OCI-M2 (cell line): ENCODE measurements at regions not wholly inside any gene's neighbourhood (a gene's known extent, or its start where the extent isn't known, plus 50 kb on each side); places are given as distances from the start of the nearest gene placed in this dataset.

Experiments used
- DNase-seq: peaks from one replicate; lab custom pipeline; 2025; ENCODE audit not compliant: unreplicated experiment; lab: John Stamatoyannopoulos, UW

- no peak for DNase-seq
Measured at GRCh38 chr4:23741681-23742191, 148.1 kb downstream of the PPARGC1A start.

DNA sequence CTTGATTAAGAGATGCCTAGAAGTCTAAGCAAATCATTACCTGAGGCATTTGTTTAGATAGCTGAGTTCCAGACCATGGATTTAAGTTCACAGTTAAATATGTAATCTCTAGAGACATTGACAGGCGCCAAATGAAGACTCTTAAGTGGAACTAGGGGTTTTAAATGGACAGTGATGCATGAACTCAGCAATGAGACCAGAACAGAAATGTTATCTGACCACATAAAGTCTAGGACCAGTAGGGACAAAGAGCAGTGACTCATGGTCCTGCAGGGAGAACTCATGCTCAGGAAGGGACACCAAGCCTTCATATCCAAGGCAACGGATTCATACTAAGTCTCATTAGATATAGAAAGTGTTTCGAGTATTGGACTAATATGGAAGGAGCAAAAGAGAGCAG is 152.3 kb downstream of the PPARGC1A start:
- no peak for DNase-seq

DNA sequence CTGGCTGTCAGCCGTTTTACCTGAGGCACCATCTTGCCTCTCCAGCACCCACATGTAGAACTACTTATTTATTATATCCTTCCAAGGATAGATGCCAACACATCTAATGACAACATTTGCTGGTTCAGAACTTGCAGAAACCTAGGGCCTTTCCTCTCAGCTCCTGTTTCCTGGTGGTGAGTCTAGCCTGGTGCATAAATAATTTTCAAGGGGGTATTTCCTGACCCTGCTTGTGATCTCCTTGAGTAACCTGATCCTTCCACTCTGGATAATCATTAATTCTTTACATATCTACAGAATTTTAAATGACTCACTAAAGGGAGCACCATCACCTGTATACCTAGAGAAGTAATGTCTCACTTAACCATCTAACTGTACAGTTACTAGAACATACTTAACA is 153.4 kb downstream of the PPARGC1A start:
- no peak for DNase-seq

DNA sequence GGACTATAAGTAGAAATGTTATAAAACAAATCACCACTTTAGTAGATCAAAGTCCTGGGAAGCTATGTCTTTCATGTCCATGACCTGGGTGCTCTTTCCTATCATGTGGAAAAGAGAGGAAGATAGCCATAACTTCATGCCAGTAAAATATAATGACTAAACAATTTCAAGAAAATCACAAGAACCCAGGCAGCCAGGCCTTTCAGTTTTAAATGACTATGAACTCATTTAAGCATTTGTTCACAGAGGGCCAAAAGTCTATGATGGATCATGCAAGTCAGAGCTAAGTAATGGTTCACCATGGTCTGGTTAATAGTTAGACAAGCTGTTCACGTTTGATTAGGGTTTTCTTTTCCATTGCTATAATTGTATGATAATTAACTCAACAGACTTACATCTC is 155.8 kb downstream of the PPARGC1A start:
- no peak for DNase-seq

DNA sequence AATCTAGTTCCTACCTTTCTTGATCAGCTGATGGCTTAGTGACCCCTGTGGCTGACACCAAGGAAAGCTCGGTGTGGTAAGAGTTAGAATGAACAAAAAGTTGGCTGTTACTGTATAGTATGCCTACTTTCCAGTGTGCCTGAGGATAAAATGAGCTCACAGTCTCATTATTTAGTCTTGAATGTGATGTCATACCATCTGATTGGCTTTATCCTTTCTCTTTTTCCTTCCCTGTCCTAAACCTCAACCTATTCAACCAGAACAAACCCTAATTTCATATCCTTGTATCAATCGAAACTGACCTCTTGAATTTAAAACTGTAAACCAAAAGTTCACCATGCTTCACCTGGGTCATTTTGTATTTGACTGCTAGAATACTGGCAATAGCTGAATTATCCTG is 156.4 kb downstream of the PPARGC1A start:
- no peak for DNase-seq

DNA sequence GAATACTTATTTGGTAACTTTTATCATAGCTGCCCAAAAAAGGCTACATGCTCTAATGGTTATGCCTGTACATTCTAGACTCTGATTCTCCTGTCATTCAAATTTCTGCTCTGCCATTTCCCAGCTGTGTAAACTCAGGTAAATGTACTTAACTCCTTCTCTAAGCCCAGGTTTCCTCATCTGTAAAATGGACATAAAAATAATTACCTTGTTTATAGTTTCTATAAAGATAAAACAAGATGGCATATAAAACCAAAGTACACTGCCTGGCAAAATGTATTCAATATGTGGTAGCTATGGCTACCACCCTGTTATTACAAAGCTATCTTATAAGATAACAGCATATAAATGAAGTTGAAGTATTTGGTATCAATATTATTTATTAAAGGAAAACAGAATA is 158.8 kb downstream of the PPARGC1A start:
- DNase-seq = no peak

- DNase-seq = no peak
Measured at GRCh38 chr4:23728971-23729370, 160.9 kb downstream of the PPARGC1A start.

DNA sequence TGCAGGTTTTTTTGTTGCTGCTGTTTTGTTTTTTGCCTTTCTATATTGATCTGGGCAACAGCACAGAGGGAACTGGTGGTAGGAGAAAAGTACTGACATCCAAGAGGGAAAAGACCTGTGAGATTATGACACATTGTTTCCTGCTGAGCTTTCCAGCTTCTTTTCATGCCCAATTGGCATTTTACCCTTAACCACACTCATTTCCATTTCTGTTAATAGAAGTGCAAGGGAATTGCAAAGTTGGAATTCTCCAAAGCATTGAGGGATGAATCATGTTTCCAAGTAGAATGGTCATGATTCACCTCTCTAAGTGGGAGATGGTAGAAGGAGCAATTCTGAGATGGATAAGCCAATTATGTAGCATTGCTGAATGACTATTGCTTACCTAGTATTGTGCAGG is 161.5 kb downstream of the PPARGC1A start:
- no peak for DNase-seq

DNA sequence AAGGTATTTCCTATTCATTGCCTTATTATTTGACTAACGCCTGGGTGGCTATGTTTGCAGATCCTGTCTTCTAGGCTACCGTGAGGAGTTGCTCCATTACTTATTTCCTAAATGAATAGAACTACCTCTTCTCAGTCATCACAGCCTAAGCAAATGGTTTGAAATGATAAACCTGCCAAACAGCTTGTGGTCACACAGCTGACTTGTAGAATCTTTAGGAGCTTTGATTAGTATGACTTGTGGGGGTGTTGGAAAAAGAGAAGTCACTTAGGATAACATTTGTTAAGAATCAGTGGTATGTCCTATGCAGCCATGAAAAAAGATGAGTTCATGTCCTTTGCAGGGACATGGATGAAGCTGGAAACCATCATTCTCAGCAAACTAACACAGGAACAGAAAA is 169.3 kb downstream of the PPARGC1A start:
- DNase-seq = no peak

GRCh38 chr4:23718435-23718834 is 171.4 kb downstream of the PPARGC1A start:
- DNase-seq = no peak

DNA sequence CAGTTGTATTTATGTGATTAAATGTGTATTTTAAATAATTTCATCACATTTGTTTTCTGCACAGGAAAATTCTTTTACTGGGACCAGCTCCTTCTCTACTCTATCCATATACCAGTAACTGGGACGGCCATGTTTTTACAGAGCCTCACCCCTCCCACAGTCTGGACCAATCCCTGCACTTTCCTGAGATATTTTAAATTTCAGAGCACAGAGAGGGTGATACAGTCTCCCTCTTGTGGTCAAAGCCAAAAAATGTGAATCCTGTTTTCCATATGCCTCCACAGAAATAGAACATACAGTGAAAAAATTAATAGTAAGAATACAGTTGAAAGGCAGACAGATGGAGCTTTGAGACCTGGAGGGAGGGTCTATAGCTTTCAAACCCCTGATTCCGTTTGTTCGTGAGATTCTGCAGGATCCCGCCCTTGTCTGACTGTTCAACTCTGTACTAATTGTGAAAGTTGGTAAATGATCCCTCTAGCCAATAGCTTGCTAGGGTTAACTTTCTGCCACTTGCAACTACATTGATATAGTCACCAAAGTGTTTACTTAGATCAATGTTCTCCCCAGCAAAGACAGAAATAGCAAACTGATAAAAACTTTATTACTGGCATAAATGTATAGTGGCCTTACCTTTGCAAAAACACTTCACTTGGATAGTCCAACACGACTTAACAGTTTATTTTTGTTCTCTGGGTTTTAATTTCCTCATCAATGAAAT is 172.2 kb downstream of the PPARGC1A start:
- DNase-seq = no peak

DNA sequence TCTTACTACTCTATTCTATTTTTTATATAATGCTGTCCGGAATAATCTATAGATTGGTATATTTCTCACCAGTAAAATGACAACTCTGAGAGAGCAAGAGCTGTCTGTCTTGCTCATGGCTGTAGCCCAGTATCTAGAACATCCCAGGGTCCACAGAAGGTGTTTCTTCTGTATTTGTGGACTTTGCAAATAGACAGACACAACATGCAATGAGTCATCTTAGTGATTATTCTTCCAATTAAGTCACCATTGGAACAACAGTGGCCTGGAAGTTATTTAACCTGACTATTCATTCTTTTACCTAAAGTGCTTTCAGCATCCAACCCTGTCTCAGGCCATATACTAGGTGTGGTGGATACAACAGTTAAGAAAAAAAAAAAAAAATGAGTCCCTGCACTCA is 179.5 kb downstream of the PPARGC1A start:
- no peak for DNase-seq

DNA sequence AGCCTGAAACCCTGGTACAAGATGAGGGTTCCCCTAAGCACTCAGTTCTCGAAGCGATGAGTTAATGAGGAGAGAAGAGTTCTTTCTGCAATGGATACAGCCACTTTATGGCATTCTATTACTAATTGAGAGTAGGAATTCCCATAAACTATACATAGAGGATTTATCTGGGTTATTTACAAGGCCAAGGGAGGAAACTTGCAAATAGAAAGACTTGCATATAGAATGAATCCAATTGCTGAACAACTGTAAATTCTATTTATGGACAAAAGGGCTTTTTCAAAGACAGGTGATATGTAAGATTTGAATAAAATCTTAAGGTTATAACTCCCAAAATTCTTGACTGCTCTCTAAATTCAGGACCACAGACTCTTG is 182.2 kb downstream of the PPARGC1A start:
- no peak for DNase-seq

DNA sequence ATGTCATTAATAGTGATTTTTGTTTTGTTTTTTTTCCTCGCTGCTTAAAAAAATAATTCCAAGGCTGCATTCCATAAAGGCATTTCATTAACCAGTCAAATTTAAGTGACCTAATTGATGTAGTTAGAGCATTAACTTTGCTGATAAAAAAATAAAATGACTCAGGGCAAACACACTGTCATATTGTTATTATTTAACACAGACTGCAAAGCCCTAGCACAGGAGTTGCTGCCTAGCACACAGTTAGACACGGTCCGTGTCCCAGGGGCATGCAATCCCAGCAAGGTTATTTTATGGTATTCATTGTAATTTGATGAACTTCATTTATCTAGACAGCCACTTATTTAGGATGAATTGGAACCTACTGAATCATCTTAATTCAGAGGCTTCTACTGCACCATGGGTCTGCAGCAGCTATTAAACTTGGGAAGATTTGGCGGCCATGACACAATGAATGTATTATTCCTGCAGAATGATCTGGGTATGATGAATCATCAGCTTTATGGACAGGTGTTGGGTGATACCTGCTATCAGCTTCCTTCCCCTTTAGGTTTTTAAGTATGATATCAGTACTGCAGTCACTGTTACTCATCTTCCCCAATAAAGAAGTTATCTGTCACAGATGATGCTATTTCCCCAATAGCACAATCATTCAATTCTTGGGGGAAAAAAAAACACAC is 182.7 kb downstream of the PPARGC1A start:
- DNase-seq = no peak

DNA sequence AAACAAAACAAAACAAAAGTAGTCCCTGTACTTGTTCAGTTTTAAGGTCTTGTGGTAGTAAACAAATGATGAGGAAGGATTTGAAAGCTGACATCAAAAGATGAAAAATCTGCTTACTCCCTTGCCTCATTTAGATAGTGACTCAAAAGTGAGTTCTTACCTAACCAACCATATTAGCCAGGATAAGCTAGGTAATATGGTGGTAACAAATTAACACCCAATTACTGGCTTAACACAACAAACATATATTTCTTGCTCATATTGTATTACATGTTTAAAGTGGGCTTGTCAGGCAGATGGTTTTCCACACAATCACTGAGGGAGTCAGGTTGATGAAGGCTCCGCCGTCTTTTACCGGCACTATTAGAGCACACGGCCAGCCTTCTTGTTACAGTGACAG is 189.7 kb downstream of the PPARGC1A start:
- DNase-seq = no peak

DNA sequence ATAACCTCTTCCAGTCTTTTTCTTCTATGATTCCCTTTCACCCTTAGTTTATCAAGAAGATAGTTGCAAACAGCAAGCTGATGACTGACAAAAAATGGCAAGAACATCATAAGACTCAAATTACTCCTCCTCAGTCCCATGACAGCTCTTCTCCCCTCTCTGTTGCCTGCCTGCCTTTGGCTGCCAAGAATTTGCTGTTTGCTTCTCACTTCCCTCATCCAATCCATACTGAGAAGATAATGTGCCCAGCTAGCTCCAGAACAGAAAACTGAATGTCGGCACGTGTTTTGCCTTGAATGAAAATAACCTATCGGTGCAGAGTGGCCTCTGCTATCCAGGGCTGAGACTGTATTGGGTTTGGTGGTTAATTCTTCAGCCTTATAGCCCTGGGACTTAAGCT is 192.1 kb downstream of the PPARGC1A start:
- no peak for DNase-seq

- no peak for DNase-seq
Measured at GRCh38 chr4:23697001-23697528, 192.8 kb downstream of the PPARGC1A start.

DNA sequence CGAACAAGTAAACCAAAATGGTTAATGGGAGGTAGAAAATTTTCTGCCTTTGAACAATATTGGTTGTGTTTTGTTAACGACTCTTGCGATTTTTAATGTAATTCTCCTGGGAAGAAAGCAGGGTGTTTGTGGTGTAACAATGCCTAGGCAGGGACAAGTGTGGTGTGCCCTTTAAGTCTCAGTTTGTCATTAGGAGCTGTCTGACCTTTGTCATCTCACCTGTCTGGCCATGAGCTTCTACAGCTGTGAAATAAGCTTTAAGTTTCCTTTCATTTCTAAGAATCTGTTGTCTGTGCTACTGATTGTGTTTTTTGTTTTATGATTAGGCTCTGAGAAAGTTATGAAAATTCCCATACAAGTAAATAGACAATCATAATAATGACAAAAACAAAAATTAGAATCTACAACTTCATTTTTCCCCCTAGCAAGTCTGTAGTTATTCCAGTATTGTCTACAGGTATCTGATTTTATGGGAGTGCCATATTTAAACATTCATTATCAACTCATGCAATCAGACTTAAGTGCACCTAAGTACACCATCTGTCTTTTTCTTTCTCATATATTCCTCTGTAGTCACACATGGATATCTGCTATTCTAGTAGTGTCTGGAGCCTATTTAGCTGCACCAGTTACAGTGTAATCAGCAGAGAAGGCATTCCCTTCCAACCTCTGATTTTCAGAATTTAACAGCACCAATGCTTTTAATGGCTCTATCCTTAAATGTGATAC is 203.5 kb downstream of the PPARGC1A start:
- no peak for DNase-seq

GRCh38 chr4:23685471-23685870 is 204.4 kb downstream of the PPARGC1A start:
- no peak for DNase-seq

DNA sequence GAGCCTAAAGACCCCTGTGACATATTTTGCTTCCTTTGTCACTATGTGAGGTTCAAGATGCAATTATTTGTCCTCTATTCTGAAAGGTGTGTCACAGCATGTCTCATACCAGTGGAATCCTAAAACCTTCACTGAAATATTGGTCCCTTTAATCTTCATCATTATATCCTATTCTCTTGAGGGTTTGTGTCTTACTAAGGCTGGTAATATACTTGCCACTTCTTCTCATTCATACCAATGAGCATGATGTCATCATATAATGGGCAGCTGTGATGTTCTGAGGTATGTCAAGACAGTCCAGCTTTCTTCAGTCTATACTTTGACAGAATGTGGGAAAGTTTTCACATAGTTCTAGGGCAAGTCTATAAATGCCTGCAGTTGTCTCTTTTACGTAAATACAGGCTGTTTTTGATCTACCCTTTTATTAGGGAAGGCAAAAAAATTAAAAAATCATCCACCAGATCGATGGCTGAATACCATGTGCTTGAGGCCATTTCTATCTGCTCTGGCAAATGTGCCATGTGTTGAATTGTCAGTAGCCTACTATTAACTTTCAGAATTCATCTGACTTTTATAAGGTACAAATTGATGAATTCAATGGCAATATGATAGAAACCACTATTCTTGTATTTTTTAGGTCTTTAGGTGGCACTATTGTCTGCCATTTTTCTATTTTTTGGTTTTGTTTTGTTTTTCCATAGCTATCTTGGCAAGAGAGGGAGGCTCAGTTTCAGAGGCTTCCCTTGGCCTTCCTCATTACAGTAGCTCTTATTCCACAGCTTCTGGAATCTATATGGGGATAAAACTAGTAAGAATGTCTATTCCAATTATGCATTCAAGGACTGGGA is 209.0 kb downstream of the PPARGC1A start:
- DNase-seq = no peak

- DNase-seq = no peak
Measured at GRCh38 chr4:23674694-23675093, 215.2 kb downstream of the PPARGC1A start.
